HepG2 (cell line): ENCODE measurements at regions not wholly inside any gene's neighbourhood (a gene's known extent, or its start where the extent isn't known, plus 50 kb on each side); places are given as distances from the start of the nearest gene placed in this dataset.

Experiments
- ATAC-seq: fragments of 200-7000 bp; cut with Tn5 transposase; 3 replicates; pipeline ENCODE4 v1.9.1; 2020; ENCODE audit warnings: mild to moderate bottlenecking, moderate library complexity
- BruUV-seq: library from RNA; stranded (reverse); fragments of 400-500 nt; replicated peaks from 2 replicates; lab custom pipeline; 2021; lab: Mats Ljungman, UMichigan
- CTCF ChIA-PET: fragments of 300-600 bp; formaldehyde crosslinking; extraction: SDS; loops from one replicate; lab custom pipeline; 2021; ENCODE audit warnings: low total read pairs, inconsistent platforms, low intra/inter-chr PET ratio; lab: Yijun Ruan, JAX
- POLR2A ChIA-PET: fragments of 350-600 bp; sonication (Branson Sonifier 250); formaldehyde crosslinking; loops from one replicate; lab custom pipeline; 2020; ENCODE audit warnings: antibody characterized with exemption, inconsistent platforms; lab: Yijun Ruan, JAX
- DNase-seq: peaks from one replicate; pipeline ENCODE4 v3.0.0-alpha.2; 2015; ENCODE audit warnings: low spot score
- FAIRE-seq: peaks from 3 replicates; lab custom pipeline; 2011; peaks lifted over from hg19 to GRCh38; lab: Jason Lieb, UNC
- H2AFZ ChIP-seq: one replicate; pipeline ENCODE4 v1.6.1; 2011; ENCODE audit warnings: low read length, inconsistent platforms
- H3K27ac ChIP-seq: fragments of 300-600 bp; 3 replicates; pipeline ENCODE4 v1.8.0; 2011; ENCODE audit warnings: mixed run types, mild to moderate bottlenecking, mixed read lengths, low read length, inconsistent platforms; ENCODE audit not compliant: insufficient read depth; ENCODE audit errors: extremely low read length
- H3K27me3 ChIP-seq, 2 experiments: fragments of 200-600 bp in 1 of 2; 2 replicates in 1 of 2; 3 replicates in 1 of 2; pipeline versions ENCODE4 v1.6.0 to v1.8.0; 2011; ENCODE audit warnings: low read length in 2 of 2, mild to moderate bottlenecking in 2 of 2, moderate library complexity in 2 of 2, inconsistent platforms in 1 of 2; ENCODE audit not compliant: insufficient read depth in 2 of 2, control insufficient read depth in 1 of 2
- H3K36me3 ChIP-seq, 2 experiments: fragments of 200-600 bp in 1 of 2; replicated peaks in 1 of 2; 2 replicates in 1 of 2; 3 replicates in 1 of 2; pipeline versions ENCODE4 v1.5.1 to v1.8.0; 2011; ENCODE audit warnings: low read length in 2 of 2, inconsistent platforms in 1 of 2; ENCODE audit not compliant: insufficient read depth in 2 of 2, control insufficient read depth in 1 of 2
- H3K4me1 ChIP-seq: 2 replicates; pipeline ENCODE4 v1.5.1; 2012; ENCODE audit warnings: low read length, inconsistent platforms; ENCODE audit not compliant: insufficient read depth
- H3K4me2 ChIP-seq: 2 replicates; pipeline ENCODE4 v1.6.0; 2011; ENCODE audit warnings: low read depth, low read length, inconsistent platforms
- H3K4me3 ChIP-seq, 3 experiments: fragments of 200-600 bp in 1 of 3; sonication (generic), shearing (Covaris generic) in 1 of 3; replicated peaks in 1 of 3; 2 replicates each; pipeline ENCODE4 v1.5.1; 2011 to 2016; ENCODE audit warnings: low read length in 3 of 3, inconsistent platforms in 2 of 3, low read depth in 2 of 3, mild to moderate bottlenecking in 2 of 3, control low read depth in 1 of 3, mixed read lengths in 1 of 3; ENCODE audit not compliant: insufficient read depth in 1 of 3
- H3K79me2 ChIP-seq: one replicate; pipeline ENCODE4 v1.6.1; 2011; ENCODE audit warnings: low read length, inconsistent platforms; ENCODE audit not compliant: insufficient read depth
- H3K9ac ChIP-seq: 2 replicates; pipeline ENCODE4 v1.6.0; 2011; ENCODE audit warnings: mild to moderate bottlenecking, low read depth, low read length, inconsistent platforms; ENCODE audit not compliant: insufficient read depth
- H3K9me3 ChIP-seq: 2 replicates; pipeline ENCODE4 v1.5.1; 2012; ENCODE audit warnings: mild to moderate bottlenecking, low read length
- H4K20me1 ChIP-seq: 2 replicates; pipeline ENCODE4 v1.6.0; 2011; ENCODE audit warnings: inconsistent platforms, mild to moderate bottlenecking, low read length, moderate library complexity; ENCODE audit not compliant: insufficient read depth
- BCL6 ChIP-seq: IDR thresholded peaks from 2 replicates; pipeline ENCODE4 v1.6.1; 2016; ENCODE audit warnings: missing genetic modification reagents, missing compliant biosample characterization
- ELF1 ChIP-seq: sonication (generic); formaldehyde crosslinking; IDR thresholded peaks from 2 replicates; pipeline ENCODE4 v1.4.0; 2020; ENCODE audit warnings: missing genetic modification reagents
- FOSL2 ChIP-seq: sonication (generic); formaldehyde crosslinking; IDR thresholded peaks from 2 replicates; pipeline ENCODE4 v1.4.0; 2020; ENCODE audit warnings: missing genetic modification reagents
- MTA1 ChIP-seq: sonication (generic); formaldehyde crosslinking; IDR thresholded peaks from 2 replicates; pipeline ENCODE4 v1.4.0; 2020; ENCODE audit warnings: missing genetic modification reagents, mild to moderate bottlenecking, borderline replicate concordance
- PHB2 ChIP-seq: fragments of 450-650 bp; IDR thresholded peaks from 2 replicates; pipeline ENCODE4 v1.6.1; 2018; ENCODE audit not compliant: partially characterized antibody
- SMARCE1 ChIP-seq: fragments of 450-650 bp; IDR thresholded peaks from 2 replicates; pipeline ENCODE4 v1.6.1; 2017; ENCODE audit warnings: borderline replicate concordance
- YY1 ChIP-seq: IDR thresholded peaks from 2 replicates; pipeline ENCODE4 v1.6.1; 2011; ENCODE audit warnings: low read length, low read depth, moderate library complexity, mild to moderate bottlenecking; ENCODE audit not compliant: insufficient read depth, insufficient replicate concordance
- ZMAT3 ChIP-seq: sonication (generic); formaldehyde crosslinking; conservative IDR thresholded peaks from 2 replicates; pipeline ENCODE4 v1.7.0; 2021; ENCODE audit warnings: missing genetic modification reagents
- ZNF180 ChIP-seq: sonication (generic); formaldehyde crosslinking; IDR thresholded peaks from 2 replicates; pipeline ENCODE4 v1.4.0; 2020; ENCODE audit warnings: low read depth, missing genetic modification reagents, borderline replicate concordance
- ZNF546 ChIP-seq: sonication (generic); formaldehyde crosslinking; conservative IDR thresholded peaks from 2 replicates; pipeline ENCODE4 v1.8.1; 2023; ENCODE audit warnings: mild to moderate bottlenecking, missing genetic modification reagents
- ZNF674 ChIP-seq: sonication (generic); formaldehyde crosslinking; IDR thresholded peaks from 2 replicates; pipeline ENCODE4 v1.5.0; 2020; ENCODE audit warnings: low read depth, mild to moderate bottlenecking, missing genetic modification reagents
- ZNF678 ChIP-seq: sonication (generic); formaldehyde crosslinking; IDR thresholded peaks from 2 replicates; pipeline ENCODE4 v1.4.0; 2020; ENCODE audit warnings: mild to moderate bottlenecking, missing genetic modification reagents
- WGBS: methylation state at CpG from one replicate; pipeline ENCODE4 v1.1.6; 2017; ENCODE audit warnings: low lambda C conversion rate; 5-methylcytosine and 5-hydroxymethylcytosine counted together
- in situ Hi-C: cut with HindIII; loops from 2 replicates; pipeline ENCODE4 v1.10.0; 2017; ENCODE audit warnings: low pct_unique_long_range_greater_than_20kb; ENCODE audit not compliant: extremely low pct_ligation_motif_present
- intact Hi-C: fragments of 100-400 bp; cut with micrococcal nuclease; formaldehyde crosslinking; loops from one replicate; pipeline ENCODE4 v1.10.0; 2022; ENCODE audit not compliant: unreplicated experiment
- TF ChIP-seq, protein P1 (sequence below): sonication (generic); formaldehyde crosslinking; IDR thresholded peaks from 2 replicates; pipeline ENCODE4 v1.4.0; 2020; ENCODE audit warnings: mild to moderate bottlenecking, missing genetic modification reagents
- TF ChIP-seq, protein P2 (sequence below): sonication (generic); formaldehyde crosslinking; IDR thresholded peaks from 2 replicates; pipeline ENCODE4 v1.8.0; 2022; ENCODE audit warnings: mild to moderate bottlenecking, missing genetic modification reagents; ENCODE audit not compliant: insufficient replicate concordance
- TF ChIP-seq, protein P3 (sequence below): sonication (generic); formaldehyde crosslinking; IDR thresholded peaks from 2 replicates; pipeline ENCODE4 v1.5.0; 2020; ENCODE audit warnings: mild to moderate bottlenecking, missing genetic modification reagents, moderate library complexity
- TF ChIP-seq, protein P4 (sequence below): sonication (generic); formaldehyde crosslinking; IDR thresholded peaks from 2 replicates; pipeline ENCODE4 v1.4.0; 2020; ENCODE audit warnings: missing genetic modification reagents
- TF ChIP-seq, protein P5 (sequence below): sonication (generic); formaldehyde crosslinking; conservative IDR thresholded peaks from 2 replicates; pipeline ENCODE4 v1.8.0; 2022; ENCODE audit warnings: missing genetic modification reagents

DNA sequence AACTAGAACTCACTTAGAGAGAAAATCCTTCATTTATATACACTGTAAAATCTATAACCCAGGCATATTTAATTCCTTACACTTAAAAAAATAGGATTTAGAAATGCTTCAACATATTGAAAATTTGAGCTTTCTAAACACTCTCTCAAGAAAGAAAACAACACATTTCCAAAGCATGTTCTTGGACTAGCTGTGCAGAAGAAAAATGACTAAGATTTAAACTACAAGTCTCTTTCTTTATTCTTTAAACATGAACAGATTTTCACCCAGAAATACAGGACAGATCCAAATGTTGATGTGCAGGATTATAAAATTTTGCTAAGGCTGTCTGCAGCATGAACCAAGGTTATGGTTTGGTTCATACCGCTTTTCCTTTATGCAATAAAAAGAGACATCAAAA, 77.7 kb upstream of the TUSC1 start:
- Histone ChIP-seq H3K27ac (no peak overlapping the region), H3K9ac (no peak overlapping the region), H3K4me1 (no peaks in the 10 kb centered on the region), H3K27me3 (no peaks in the 10 kb centered on the region), H3K36me3 (no peaks in the 10 kb centered on the region), H3K4me2 (no peak overlapping the region), H2AFZ (no peak overlapping the region), H4K20me1 (no peaks in the 10 kb centered on the region), H3K79me2 (no peaks in the 10 kb centered on the region), H3K9me3 (peaks cover 33% of the 10 kb centered on the region), H3K4me3 (no peak overlapping the region)
- ChIA-PET CTCF (no interaction called here), POLR2A (no interaction called here)
- TF ChIP-seq, protein P1, sequence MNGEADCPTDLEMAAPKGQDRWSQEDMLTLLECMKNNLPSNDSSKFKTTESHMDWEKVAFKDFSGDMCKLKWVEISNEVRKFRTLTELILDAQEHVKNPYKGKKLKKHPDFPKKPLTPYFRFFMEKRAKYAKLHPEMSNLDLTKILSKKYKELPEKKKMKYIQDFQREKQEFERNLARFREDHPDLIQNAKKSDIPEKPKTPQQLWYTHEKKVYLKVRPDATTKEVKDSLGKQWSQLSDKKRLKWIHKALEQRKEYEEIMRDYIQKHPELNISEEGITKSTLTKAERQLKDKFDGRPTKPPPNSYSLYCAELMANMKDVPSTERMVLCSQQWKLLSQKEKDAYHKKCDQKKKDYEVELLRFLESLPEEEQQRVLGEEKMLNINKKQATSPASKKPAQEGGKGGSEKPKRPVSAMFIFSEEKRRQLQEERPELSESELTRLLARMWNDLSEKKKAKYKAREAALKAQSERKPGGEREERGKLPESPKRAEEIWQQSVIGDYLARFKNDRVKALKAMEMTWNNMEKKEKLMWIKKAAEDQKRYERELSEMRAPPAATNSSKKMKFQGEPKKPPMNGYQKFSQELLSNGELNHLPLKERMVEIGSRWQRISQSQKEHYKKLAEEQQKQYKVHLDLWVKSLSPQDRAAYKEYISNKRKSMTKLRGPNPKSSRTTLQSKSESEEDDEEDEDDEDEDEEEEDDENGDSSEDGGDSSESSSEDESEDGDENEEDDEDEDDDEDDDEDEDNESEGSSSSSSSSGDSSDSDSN (CRISPR knock-in tag), result no peak
- no peak for TF ChIP-seq MTA1 (CRISPR knock-in tag)
- no peak for TF ChIP-seq BCL6 (CRISPR knock-in tag)
- TF ChIP-seq, protein P2, sequence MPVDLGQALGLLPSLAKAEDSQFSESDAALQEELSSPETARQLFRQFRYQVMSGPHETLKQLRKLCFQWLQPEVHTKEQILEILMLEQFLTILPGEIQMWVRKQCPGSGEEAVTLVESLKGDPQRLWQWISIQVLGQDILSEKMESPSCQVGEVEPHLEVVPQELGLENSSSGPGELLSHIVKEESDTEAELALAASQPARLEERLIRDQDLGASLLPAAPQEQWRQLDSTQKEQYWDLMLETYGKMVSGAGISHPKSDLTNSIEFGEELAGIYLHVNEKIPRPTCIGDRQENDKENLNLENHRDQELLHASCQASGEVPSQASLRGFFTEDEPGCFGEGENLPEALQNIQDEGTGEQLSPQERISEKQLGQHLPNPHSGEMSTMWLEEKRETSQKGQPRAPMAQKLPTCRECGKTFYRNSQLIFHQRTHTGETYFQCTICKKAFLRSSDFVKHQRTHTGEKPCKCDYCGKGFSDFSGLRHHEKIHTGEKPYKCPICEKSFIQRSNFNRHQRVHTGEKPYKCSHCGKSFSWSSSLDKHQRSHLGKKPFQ (CRISPR knock-in tag), result no peak
- no peak for TF ChIP-seq ELF1 (CRISPR knock-in tag)
- TF ChIP-seq ZMAT3 (CRISPR knock-in tag), result no peak
- TF ChIP-seq, protein P3, sequence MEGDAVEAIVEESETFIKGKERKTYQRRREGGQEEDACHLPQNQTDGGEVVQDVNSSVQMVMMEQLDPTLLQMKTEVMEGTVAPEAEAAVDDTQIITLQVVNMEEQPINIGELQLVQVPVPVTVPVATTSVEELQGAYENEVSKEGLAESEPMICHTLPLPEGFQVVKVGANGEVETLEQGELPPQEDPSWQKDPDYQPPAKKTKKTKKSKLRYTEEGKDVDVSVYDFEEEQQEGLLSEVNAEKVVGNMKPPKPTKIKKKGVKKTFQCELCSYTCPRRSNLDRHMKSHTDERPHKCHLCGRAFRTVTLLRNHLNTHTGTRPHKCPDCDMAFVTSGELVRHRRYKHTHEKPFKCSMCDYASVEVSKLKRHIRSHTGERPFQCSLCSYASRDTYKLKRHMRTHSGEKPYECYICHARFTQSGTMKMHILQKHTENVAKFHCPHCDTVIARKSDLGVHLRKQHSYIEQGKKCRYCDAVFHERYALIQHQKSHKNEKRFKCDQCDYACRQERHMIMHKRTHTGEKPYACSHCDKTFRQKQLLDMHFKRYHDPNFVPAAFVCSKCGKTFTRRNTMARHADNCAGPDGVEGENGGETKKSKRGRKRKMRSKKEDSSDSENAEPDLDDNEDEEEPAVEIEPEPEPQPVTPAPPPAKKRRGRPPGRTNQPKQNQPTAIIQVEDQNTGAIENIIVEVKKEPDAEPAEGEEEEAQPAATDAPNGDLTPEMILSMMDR (CRISPR knock-in tag), result no peak
- no peak for TF ChIP-seq ZNF546 (CRISPR knock-in tag)
- no peak for TF ChIP-seq SMARCE1
- TF ChIP-seq ZNF180 (CRISPR knock-in tag), result no peak
- TF ChIP-seq YY1, result no peak
- TF ChIP-seq, protein P4, sequence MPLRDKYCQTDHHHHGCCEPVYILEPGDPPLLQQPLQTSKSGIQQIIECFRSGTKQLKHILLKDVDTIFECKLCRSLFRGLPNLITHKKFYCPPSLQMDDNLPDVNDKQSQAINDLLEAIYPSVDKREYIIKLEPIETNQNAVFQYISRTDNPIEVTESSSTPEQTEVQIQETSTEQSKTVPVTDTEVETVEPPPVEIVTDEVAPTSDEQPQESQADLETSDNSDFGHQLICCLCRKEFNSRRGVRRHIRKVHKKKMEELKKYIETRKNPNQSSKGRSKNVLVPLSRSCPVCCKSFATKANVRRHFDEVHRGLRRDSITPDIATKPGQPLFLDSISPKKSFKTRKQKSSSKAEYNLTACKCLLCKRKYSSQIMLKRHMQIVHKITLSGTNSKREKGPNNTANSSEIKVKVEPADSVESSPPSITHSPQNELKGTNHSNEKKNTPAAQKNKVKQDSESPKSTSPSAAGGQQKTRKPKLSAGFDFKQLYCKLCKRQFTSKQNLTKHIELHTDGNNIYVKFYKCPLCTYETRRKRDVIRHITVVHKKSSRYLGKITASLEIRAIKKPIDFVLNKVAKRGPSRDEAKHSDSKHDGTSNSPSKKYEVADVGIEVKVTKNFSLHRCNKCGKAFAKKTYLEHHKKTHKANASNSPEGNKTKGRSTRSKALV (CRISPR knock-in tag), result no peak
- no peak for TF ChIP-seq PHB2
- no peak for TF ChIP-seq FOSL2
- TF ChIP-seq, protein P5, sequence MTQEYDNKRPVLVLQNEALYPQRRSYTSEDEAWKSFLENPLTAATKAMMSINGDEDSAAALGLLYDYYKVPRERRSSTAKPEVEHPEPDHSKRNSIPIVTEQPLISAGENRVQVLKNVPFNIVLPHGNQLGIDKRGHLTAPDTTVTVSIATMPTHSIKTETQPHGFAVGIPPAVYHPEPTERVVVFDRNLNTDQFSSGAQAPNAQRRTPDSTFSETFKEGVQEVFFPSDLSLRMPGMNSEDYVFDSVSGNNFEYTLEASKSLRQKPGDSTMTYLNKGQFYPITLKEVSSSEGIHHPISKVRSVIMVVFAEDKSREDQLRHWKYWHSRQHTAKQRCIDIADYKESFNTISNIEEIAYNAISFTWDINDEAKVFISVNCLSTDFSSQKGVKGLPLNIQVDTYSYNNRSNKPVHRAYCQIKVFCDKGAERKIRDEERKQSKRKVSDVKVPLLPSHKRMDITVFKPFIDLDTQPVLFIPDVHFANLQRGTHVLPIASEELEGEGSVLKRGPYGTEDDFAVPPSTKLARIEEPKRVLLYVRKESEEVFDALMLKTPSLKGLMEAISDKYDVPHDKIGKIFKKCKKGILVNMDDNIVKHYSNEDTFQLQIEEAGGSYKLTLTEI (CRISPR knock-in tag), result no peak
- no peak for TF ChIP-seq ZNF674 (CRISPR knock-in tag)
- no peak for TF ChIP-seq ZNF678 (CRISPR knock-in tag)
- DNase-seq, result no peak
- intact Hi-C loops (no loop called here), in situ Hi-C loops (no loop called here)
- no TSS peak for BruUV-seq
- no peak for ATAC-seq
- no peak for FAIRE-seq
- 4% methylated on average over 1 of the region's 1 CpG for WGBS
